ENCODE measurements at regions not wholly inside any gene's neighbourhood (a gene's known extent, or its start where the extent isn't known, plus 50 kb on each side); places are given as distances from the start of the nearest gene placed in this dataset.

GRCh38 chr10:124184208-124184830, 90.9 kb upstream of the CHST15 start:
- WGBS, 2 donors = 79 to 83% methylated on average over 2 to 3 of the region's 3 CpGs
- no peak for DNase-seq (ENCODE audit: low spot score in 2 of 2)
- H3K27me3 ChIP-seq = no peaks in the 10 kb centered on the region
- no peak overlapping the region for H3K27ac ChIP-seq
- no peaks in the 10 kb centered on the region for H3K4me1 ChIP-seq
- no peaks in the 10 kb centered on the region for H3K36me3 ChIP-seq
- no peak overlapping the region for H3K4me3 ChIP-seq
- no peaks in the 10 kb centered on the region for H3K9me3 ChIP-seq
- TF ChIP-seq POLR2A (IDR thresholded peaks at IDR 0.05) (no peak), CTCF (IDR thresholded peaks at IDR 0.05) (no peak), EP300 (IDR thresholded peaks at IDR 0.05) (no peak)

- no peaks in the 10 kb centered on the region for H3K27me3 ChIP-seq
- H3K27ac ChIP-seq = no peak overlapping the region
- TF ChIP-seq EP300 (IDR thresholded peaks at IDR 0.05) = no peak
- no peak for TF ChIP-seq CTCF (IDR thresholded peaks at IDR 0.05)
- TF ChIP-seq POLR2A (IDR thresholded peaks at IDR 0.05) = no peak
- H3K4me1 ChIP-seq = no peaks in the 10 kb centered on the region
- no peaks in the 10 kb centered on the region for H3K9me3 ChIP-seq
- H3K4me3 ChIP-seq = no peak overlapping the region
- DNase-seq (ENCODE audit: low spot score in 2 of 2) = no peak
- H3K36me3 ChIP-seq = no peaks in the 10 kb centered on the region
- WGBS, 2 donors = 89 to 93% methylated on average over 7 of the region's 7 CpGs
These were observed 90.2 kb upstream of the CHST15 start for GRCh38 chr10:124183617-124184016.

- H3K27ac ChIP-seq = peak overlapping the region in 1 of 4 donors; percentile 8
These were observed 88.7 kb upstream of the CHST15 start for GRCh38 chr10:124182088-124182541.

GRCh38 chr10:124181656-124182055, 88.3 kb upstream of the CHST15 start:
- H3K27ac ChIP-seq = no peak overlapping the region
- DNase-seq (ENCODE audit: low spot score in 2 of 2) = no peak
- no peak for TF ChIP-seq CTCF (IDR thresholded peaks at IDR 0.05)
- no peak for TF ChIP-seq EP300 (IDR thresholded peaks at IDR 0.05)
- no peak for TF ChIP-seq POLR2A (IDR thresholded peaks at IDR 0.05)
- H3K4me1 ChIP-seq = peaks cover 0 to 2% (median 0%) of the 10 kb centered on the region in 4 donors
- WGBS, 2 donors = 73 to 79% methylated on average over 8 of the region's 8 CpGs
- H3K27me3 ChIP-seq = no peaks in the 10 kb centered on the region
- no peaks in the 10 kb centered on the region for H3K36me3 ChIP-seq
- no peaks in the 10 kb centered on the region for H3K9me3 ChIP-seq
- no peak overlapping the region for H3K4me3 ChIP-seq

More at GRCh38 chr10:124182088-124182541, 88.7 kb upstream of the CHST15 start:
- TF ChIP-seq EP300 (IDR thresholded peaks at IDR 0.05) (no peak), CTCF (IDR thresholded peaks at IDR 0.05) (no peak), POLR2A (IDR thresholded peaks at IDR 0.05) (no peak)
- no peaks in the 10 kb centered on the region for H3K27me3 ChIP-seq
- no peak overlapping the region for H3K4me3 ChIP-seq
- DNase-seq (ENCODE audit: low spot score in 2 of 2) = no peak
- WGBS, 2 donors = 58 to 71% methylated on average over 17 of the region's 17 CpGs
- no peaks in the 10 kb centered on the region for H3K4me1 ChIP-seq
- H3K36me3 ChIP-seq = no peaks in the 10 kb centered on the region
- no peaks in the 10 kb centered on the region for H3K9me3 ChIP-seq

- no peaks in the 10 kb centered on the region for H3K36me3 ChIP-seq
- H3K4me3 ChIP-seq = no peak overlapping the region
- no peak for DNase-seq (ENCODE audit: low spot score in 2 of 2)
- H3K4me1 ChIP-seq = peaks cover 0 to 7% (median 0%) of the 10 kb centered on the region in 4 donors
- H3K27me3 ChIP-seq = no peaks in the 10 kb centered on the region
- H3K27ac ChIP-seq = no peak overlapping the region
- no peak for TF ChIP-seq CTCF (IDR thresholded peaks at IDR 0.05)
- no peak for TF ChIP-seq POLR2A (IDR thresholded peaks at IDR 0.05)
- no peak for TF ChIP-seq EP300 (IDR thresholded peaks at IDR 0.05)
- no peaks in the 10 kb centered on the region for H3K9me3 ChIP-seq
- 92 to 95% methylated on average over 10 of the region's 10 CpGs for WGBS, 2 donors
These were observed 87.7 kb upstream of the CHST15 start for GRCh38 chr10:124180947-124181549.
